ENCODE measurements at regions not wholly inside any gene's neighbourhood (a gene's known extent, or its start where the extent isn't known, plus 50 kb on each side); places are given as distances from the start of the nearest gene placed in this dataset.

- TF ChIP-seq GABPA (IDR thresholded peaks at IDR 0.05; ENCODE audit: low read depth), result no peak
- TF ChIP-seq, protein P1, sequence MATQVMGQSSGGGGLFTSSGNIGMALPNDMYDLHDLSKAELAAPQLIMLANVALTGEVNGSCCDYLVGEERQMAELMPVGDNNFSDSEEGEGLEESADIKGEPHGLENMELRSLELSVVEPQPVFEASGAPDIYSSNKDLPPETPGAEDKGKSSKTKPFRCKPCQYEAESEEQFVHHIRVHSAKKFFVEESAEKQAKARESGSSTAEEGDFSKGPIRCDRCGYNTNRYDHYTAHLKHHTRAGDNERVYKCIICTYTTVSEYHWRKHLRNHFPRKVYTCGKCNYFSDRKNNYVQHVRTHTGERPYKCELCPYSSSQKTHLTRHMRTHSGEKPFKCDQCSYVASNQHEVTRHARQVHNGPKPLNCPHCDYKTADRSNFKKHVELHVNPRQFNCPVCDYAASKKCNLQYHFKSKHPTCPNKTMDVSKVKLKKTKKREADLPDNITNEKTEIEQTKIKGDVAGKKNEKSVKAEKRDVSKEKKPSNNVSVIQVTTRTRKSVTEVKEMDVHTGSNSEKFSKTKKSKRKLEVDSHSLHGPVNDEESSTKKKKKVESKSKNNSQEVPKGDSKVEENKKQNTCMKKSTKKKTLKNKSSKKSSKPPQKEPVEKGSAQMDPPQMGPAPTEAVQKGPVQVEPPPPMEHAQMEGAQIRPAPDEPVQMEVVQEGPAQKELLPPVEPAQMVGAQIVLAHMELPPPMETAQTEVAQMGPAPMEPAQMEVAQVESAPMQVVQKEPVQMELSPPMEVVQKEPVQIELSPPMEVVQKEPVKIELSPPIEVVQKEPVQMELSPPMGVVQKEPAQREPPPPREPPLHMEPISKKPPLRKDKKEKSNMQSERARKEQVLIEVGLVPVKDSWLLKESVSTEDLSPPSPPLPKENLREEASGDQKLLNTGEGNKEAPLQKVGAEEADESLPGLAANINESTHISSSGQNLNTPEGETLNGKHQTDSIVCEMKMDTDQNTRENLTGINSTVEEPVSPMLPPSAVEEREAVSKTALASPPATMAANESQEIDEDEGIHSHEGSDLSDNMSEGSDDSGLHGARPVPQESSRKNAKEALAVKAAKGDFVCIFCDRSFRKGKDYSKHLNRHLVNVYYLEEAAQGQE (IDR thresholded peaks at IDR 0.05; ENCODE audit: insufficient replicate concordance, low read depth), result no peak
- TF ChIP-seq, protein P2, sequence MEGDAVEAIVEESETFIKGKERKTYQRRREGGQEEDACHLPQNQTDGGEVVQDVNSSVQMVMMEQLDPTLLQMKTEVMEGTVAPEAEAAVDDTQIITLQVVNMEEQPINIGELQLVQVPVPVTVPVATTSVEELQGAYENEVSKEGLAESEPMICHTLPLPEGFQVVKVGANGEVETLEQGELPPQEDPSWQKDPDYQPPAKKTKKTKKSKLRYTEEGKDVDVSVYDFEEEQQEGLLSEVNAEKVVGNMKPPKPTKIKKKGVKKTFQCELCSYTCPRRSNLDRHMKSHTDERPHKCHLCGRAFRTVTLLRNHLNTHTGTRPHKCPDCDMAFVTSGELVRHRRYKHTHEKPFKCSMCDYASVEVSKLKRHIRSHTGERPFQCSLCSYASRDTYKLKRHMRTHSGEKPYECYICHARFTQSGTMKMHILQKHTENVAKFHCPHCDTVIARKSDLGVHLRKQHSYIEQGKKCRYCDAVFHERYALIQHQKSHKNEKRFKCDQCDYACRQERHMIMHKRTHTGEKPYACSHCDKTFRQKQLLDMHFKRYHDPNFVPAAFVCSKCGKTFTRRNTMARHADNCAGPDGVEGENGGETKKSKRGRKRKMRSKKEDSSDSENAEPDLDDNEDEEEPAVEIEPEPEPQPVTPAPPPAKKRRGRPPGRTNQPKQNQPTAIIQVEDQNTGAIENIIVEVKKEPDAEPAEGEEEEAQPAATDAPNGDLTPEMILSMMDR (IDR thresholded peaks at IDR 0.05; ENCODE audit: insufficient read depth, low read length), result no peak
- no peak for TF ChIP-seq POLR2AphosphoS5 (IDR thresholded peaks at IDR 0.05; ENCODE audit: low read depth)
- TF ChIP-seq SPI1 (IDR thresholded peaks at IDR 0.05; ENCODE audit: borderline replicate concordance, low read depth), result no peak
- Histone ChIP-seq H3K27me3 (ENCODE audit: insufficient read depth, poor library complexity, severe bottlenecking) (no peaks in the 10 kb centered on the region), H3K27ac (replicated peaks) (no peak overlapping the region)
These were observed 533.1 kb downstream of the AGTPBP1 start for GRCh38 chr9:85208666-85209065.

GRCh38 chr9:85204176-85204575 is 534.6 kb downstream of the NTRK2 start:
- no peak overlapping the region for H3K27ac ChIP-seq (replicated peaks)
- no peak overlapping the region for H3K4me3 ChIP-seq (replicated peaks; ENCODE audit: insufficient read depth, low read length)
- no peaks in the 10 kb centered on the region for H3K27me3 ChIP-seq (ENCODE audit: insufficient read depth, poor library complexity, severe bottlenecking)
- TF ChIP-seq, protein P1 (IDR thresholded peaks at IDR 0.05; ENCODE audit: insufficient replicate concordance, low read depth), result no peak
- TF ChIP-seq, protein P2 (IDR thresholded peaks at IDR 0.05; ENCODE audit: insufficient read depth, low read length), result no peak
- TF ChIP-seq POLR2AphosphoS5 (IDR thresholded peaks at IDR 0.05; ENCODE audit: low read depth) (no peak), SPI1 (IDR thresholded peaks at IDR 0.05; ENCODE audit: borderline replicate concordance, low read depth) (no peak), GABPA (IDR thresholded peaks at IDR 0.05; ENCODE audit: low read depth) (no peak)
- DNase-seq (ENCODE audit: low read depth in 1 of 2, low spot score in 1 of 2), result no peak

More at GRCh38 chr9:85208666-85209065, 533.1 kb downstream of the AGTPBP1 start:
- no peak for DNase-seq (ENCODE audit: low read depth in 1 of 2, low spot score in 1 of 2)
- H3K4me3 ChIP-seq (replicated peaks; ENCODE audit: insufficient read depth, low read length), result no peak overlapping the region

GRCh38 chr9:85202596-85202995 is 533.1 kb downstream of the NTRK2 start:
- Histone ChIP-seq H3K27me3 (ENCODE audit: insufficient read depth, poor library complexity, severe bottlenecking) (no peaks in the 10 kb centered on the region), H3K4me3 (replicated peaks; ENCODE audit: insufficient read depth, low read length) (no peak overlapping the region), H3K27ac (replicated peaks) (no peak overlapping the region)
- TF ChIP-seq, protein P1 (IDR thresholded peaks at IDR 0.05; ENCODE audit: insufficient replicate concordance, low read depth), result no peak
- TF ChIP-seq GABPA (IDR thresholded peaks at IDR 0.05; ENCODE audit: low read depth) (no peak), POLR2AphosphoS5 (IDR thresholded peaks at IDR 0.05; ENCODE audit: low read depth) (no peak), SPI1 (IDR thresholded peaks at IDR 0.05; ENCODE audit: borderline replicate concordance, low read depth) (no peak)
- TF ChIP-seq, protein P2 (IDR thresholded peaks at IDR 0.05; ENCODE audit: insufficient read depth, low read length), result no peak
- DNase-seq (ENCODE audit: low read depth in 1 of 2, low spot score in 1 of 2), result no peak

All from HL-60 (cell line).